ENCODE measurements at regions not wholly inside any gene's neighbourhood (a gene's known extent, or its start where the extent isn't known, plus 50 kb on each side); places are given as distances from the start of the nearest gene placed in this dataset.

DNA sequence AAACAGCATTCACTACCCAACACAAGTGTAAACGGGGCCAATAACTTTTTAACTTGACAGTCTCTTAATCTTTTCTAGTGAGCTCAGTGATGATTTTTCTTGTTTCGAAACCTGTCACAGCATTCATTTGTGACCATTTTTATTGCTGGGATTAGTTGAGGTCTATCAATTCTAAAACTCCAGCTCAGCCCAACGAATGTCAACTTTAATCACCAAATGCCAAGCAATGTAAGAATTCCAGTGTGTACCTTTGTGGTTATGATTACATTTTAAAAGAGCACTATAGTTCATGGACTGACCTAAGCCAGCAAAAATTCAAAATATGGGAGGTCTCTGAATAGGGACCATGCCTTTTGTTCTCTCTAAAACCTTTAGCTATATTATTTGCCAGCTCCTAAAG is 694.3 kb upstream of the SGCG start:
- CTCF ChIA-PET: no interaction called here
- H3K9me1 ChIP-seq (ENCODE audit: insufficient read depth, low read length): no peaks in the 10 kb centered on the region
- no peak overlapping the region for H3K23ac ChIP-seq (ENCODE audit: low read depth, low read length)
- no peak for TF ChIP-seq SMC3 (IDR thresholded peaks at IDR 0.05; ENCODE audit: low read depth, low read length)
- no peak for TF ChIP-seq CEBPB (IDR thresholded peaks at IDR 0.05; ENCODE audit: low read depth, low read length)
- TF ChIP-seq BHLHE40 (IDR thresholded peaks at IDR 0.05; ENCODE audit: low read depth, low read length): no peak
- no peak for TF ChIP-seq CHD1 (IDR thresholded peaks at IDR 0.05; ENCODE audit: low read depth, low read length)
- no peak overlapping the region for H4K8ac ChIP-seq (ENCODE audit: low read depth in 2 of 2, low read length in 2 of 2)
- H3K27me3 ChIP-seq (ENCODE audit: control insufficient read depth, insufficient read depth, low read length): no peaks in the 10 kb centered on the region
- H4K91ac ChIP-seq (ENCODE audit: insufficient read depth, low read depth, low read length): no peak overlapping the region
- H2BK120ac ChIP-seq (ENCODE audit: low read depth, low read length): no peak overlapping the region
- no peak overlapping the region for H2AK9ac ChIP-seq (replicated peaks; ENCODE audit: low read depth, low read length, poor library complexity)
- no CpG with 5 or more reads among the region's 3 CpGs for WGBS, 2 experiments (ENCODE audit: extremely low coverage in 2 of 2, insufficient read length in 1 of 2)
- no peak overlapping the region for H2BK15ac ChIP-seq (ENCODE audit: low read depth, low read length)
- no peaks in the 10 kb centered on the region for H3K4me1 ChIP-seq (ENCODE audit: control insufficient read depth, insufficient read depth, low read length)
- no peak overlapping the region for H3K27ac ChIP-seq (ENCODE audit: insufficient read depth, low read length)
- no peak overlapping the region for H2BK20ac ChIP-seq (ENCODE audit: low read depth, low read length)
- H4K20me1 ChIP-seq (ENCODE audit: insufficient read depth, low read length): no peaks in the 10 kb centered on the region
- no peaks in the 10 kb centered on the region for H3K36me3 ChIP-seq (ENCODE audit: control insufficient read depth, insufficient read depth, low read length)
- DNase-seq (no peak), ATAC-seq (ENCODE audit: low read depth) (no peak)
- in situ Hi-C loops (cut with MboI; ENCODE audit: low sequenced_read_pairs) (no loop called here), dilution Hi-C loops (cut with HindIII; ENCODE audit: low sequenced_read_pairs, unreplicated experiment) (no loop called here), intact Hi-C loops (cut with micrococcal nuclease) (no loop called here)
- BruUV-seq (replicated peaks): no TSS peak
- no peak overlapping the region for H3K56ac ChIP-seq (ENCODE audit: extremely low read depth, insufficient read depth, low read length)
- no peak overlapping the region for H2BK5ac ChIP-seq (ENCODE audit: low read depth, low read length, poor library complexity, severe bottlenecking)
- no peak overlapping the region for H4K5ac ChIP-seq (ENCODE audit: low read depth, low read length)
- peaks cover 9% of the 10 kb centered on the region for H3K9me3 ChIP-seq (ENCODE audit: control insufficient read depth, insufficient read depth, low read length)
- H2AK5ac ChIP-seq (ENCODE audit: low read depth, low read length): no peak overlapping the region
- H2AFZ ChIP-seq (replicated peaks; ENCODE audit: low read length, poor library complexity): no peak overlapping the region
- no peak overlapping the region for H3K9ac ChIP-seq (ENCODE audit: low read depth, low read length)
- H3K4me3 ChIP-seq (ENCODE audit: insufficient read depth, low read depth, low read length): no peak overlapping the region
- no peak overlapping the region for H3K4ac ChIP-seq (ENCODE audit: low read depth, low read length)
- no peaks in the 10 kb centered on the region for H3K79me1 ChIP-seq (ENCODE audit: low read depth in 1 of 2, low read length in 2 of 2)
- no peak overlapping the region for H3K4me2 ChIP-seq (ENCODE audit: low read depth, low read length)
- POLR2A ChIA-PET (ENCODE audit: unreplicated experiment): no interaction called here
- H3K18ac ChIP-seq (ENCODE audit: low read depth, low read length): no peak overlapping the region
- H3K14ac ChIP-seq (replicated peaks; ENCODE audit: low read depth, low read length): no peak overlapping the region
